Thyroid gland (tissue), 4 donors: ENCODE measurements at regions not wholly inside any gene's neighbourhood (a gene's known extent, or its start where the extent isn't known, plus 50 kb on each side); places are given as distances from the start of the nearest gene placed in this dataset.

Experiments
- CTCF ChIP-seq, 6 experiments: fragments of 200-600 bp in 3 of 6; fragments of 450-650 bp in 3 of 6; sonication (generic) in 3 of 6; IDR thresholded peaks; one replicate each; pipeline ENCODE4 v1.5.1; 2016 to 2019; ENCODE audit warnings: antibody characterized with exemption in 6 of 6, mild to moderate bottlenecking in 2 of 6, inconsistent platforms in 1 of 6, moderate library complexity in 1 of 6
- POLR2A ChIP-seq, 2 donors: fragments of 450-650 bp; IDR thresholded peaks; one replicate each; pipeline ENCODE4 v1.6.1; 2017; ENCODE audit warnings: antibody characterized with exemption in 2 of 2, mild to moderate bottlenecking in 2 of 2, moderate library complexity in 1 of 2

GRCh38 chr4:30919458-30919857 lies 199.3 kb downstream of the PCDH7 start:
- TF ChIP-seq CTCF (IDR thresholded peaks at IDR 0.05) = no peak
- no peak for TF ChIP-seq POLR2A (IDR thresholded peaks at IDR 0.05)
